GM19395 (cell line): ENCODE measurements at regions not wholly inside any gene's neighbourhood (a gene's known extent, or its start where the extent isn't known, plus 50 kb on each side); places are given as distances from the start of the nearest gene placed in this dataset.
"Not testable (repeated sequence)": the region's sequence is repeated elsewhere in the genome, so short reads cannot be mapped to it uniquely, and the experiment has no call there.

Experiments used
- ATAC-seq: cut with Tn5 transposase; IDR thresholded peaks from one replicate; pipeline ENCODE4 v1.9.1; 2021; ENCODE audit warnings: mild to moderate bottlenecking, moderate library complexity; ENCODE audit not compliant: unreplicated experiment

- no peak for ATAC-seq
Measured at GRCh38 chr5:26563979-26564378, 474.4 kb downstream of the CDH9 start.

- no peak for ATAC-seq
Measured at GRCh38 chr5:26553079-26553478, 485.3 kb downstream of the CDH9 start.

- no peak for ATAC-seq
Measured at GRCh38 chr5:26543987-26544386, 494.4 kb downstream of the CDH9 start.

- no peak for ATAC-seq
Measured at GRCh38 chr5:26538226-26538625, 500.2 kb downstream of the CDH9 start.

GRCh38 chr5:26535215-26535614 is 503.2 kb downstream of the CDH9 start:
- no peak for ATAC-seq

GRCh38 chr5:26530305-26530704 is 508.1 kb downstream of the CDH9 start:
- ATAC-seq, result no peak

- ATAC-seq, result no peak
Measured at GRCh38 chr5:26519245-26519644, 519.1 kb downstream of the CDH9 start.

- no peak for ATAC-seq
Measured at GRCh38 chr5:26518065-26518464, 520.3 kb downstream of the CDH9 start.

GRCh38 chr5:26498972-26499371 is 539.4 kb downstream of the CDH9 start:
- no peak for ATAC-seq

GRCh38 chr5:26495437-26495836 is 542.9 kb downstream of the CDH9 start:
- ATAC-seq, result no peak

- no peak for ATAC-seq
Measured at GRCh38 chr5:26492906-26493459, 545.4 kb downstream of the CDH9 start.

GRCh38 chr5:26487553-26487952 is 550.8 kb downstream of the CDH9 start:
- ATAC-seq, result no peak

GRCh38 chr5:26486631-26487030 is 551.8 kb downstream of the CDH9 start:
- ATAC-seq, result no peak

GRCh38 chr5:26485146-26485860 is 553.1 kb downstream of the CDH9 start:
- ATAC-seq, result not testable (repeated sequence)

- ATAC-seq, result no peak
Measured at GRCh38 chr5:26482810-26483375, 555.5 kb downstream of the CDH9 start.

- no peak for ATAC-seq
Measured at GRCh38 chr5:26482076-26482809, 556.1 kb downstream of the CDH9 start.

- no peak for ATAC-seq
Measured at GRCh38 chr5:26470439-26470838, 567.9 kb downstream of the CDH9 start.

- ATAC-seq, result no peak
Measured at GRCh38 chr5:26439121-26439520, 599.3 kb downstream of the CDH9 start.

- no peak for ATAC-seq
Measured at GRCh38 chr5:26434688-26435087, 603.7 kb downstream of the CDH9 start.

- ATAC-seq, result no peak
Measured at GRCh38 chr5:26432386-26432785, 606.0 kb downstream of the CDH9 start.

- no peak for ATAC-seq
Measured at GRCh38 chr5:26430323-26430722, 608.1 kb downstream of the CDH9 start.

- ATAC-seq, result no peak
Measured at GRCh38 chr5:26427281-26427680, 611.1 kb downstream of the CDH9 start.
